SK-N-SH treated with all-trans-retinoic acid at 6 μM for 48 hours (cell line): ENCODE measurements at regions not wholly inside any gene's neighbourhood (a gene's known extent, or its start where the extent isn't known, plus 50 kb on each side); places are given as distances from the start of the nearest gene placed in this dataset.

Experiments used
- CSRNP3 ChIP-seq: fragments of 250-450 bp; sonication (Bioruptor Pico); IDR thresholded peaks from 2 replicates; pipeline ENCODE4 v1.5.1; 2021; ENCODE audit warnings: mild to moderate bottlenecking, moderate library complexity
- ISL1 ChIP-seq: fragments of 250-450 bp; sonication (Bioruptor Pico); IDR thresholded peaks from 2 replicates; pipeline ENCODE4 v2.1.2; 2022; ENCODE audit warnings: mild to moderate bottlenecking, moderate library complexity
- PATZ1 ChIP-seq: fragments of 250-450 bp; sonication (Bioruptor Pico); IDR thresholded peaks from 2 replicates; pipeline ENCODE4 v1.8.0; 2020; ENCODE audit warnings: mild to moderate bottlenecking, moderate library complexity, borderline replicate concordance
- PPARA ChIP-seq: fragments of 250-450 bp; sonication (Bioruptor Pico); IDR thresholded peaks from 2 replicates; pipeline ENCODE4 v1.5.0; 2020; ENCODE audit warnings: mild to moderate bottlenecking, borderline replicate concordance
- RARB ChIP-seq: fragments of 250-450 bp; sonication (Bioruptor Pico); IDR thresholded peaks from 2 replicates; pipeline ENCODE4 v1.8.0; 2021; ENCODE audit warnings: mild to moderate bottlenecking, moderate library complexity
- TCF4 ChIP-seq: fragments of 250-450 bp; sonication (Bioruptor Pico); IDR thresholded peaks from 2 replicates; pipeline ENCODE4 v1.8.0; 2021; ENCODE audit warnings: mild to moderate bottlenecking, moderate library complexity, borderline replicate concordance
- TOX ChIP-seq: fragments of 250-450 bp; sonication (Bioruptor Pico); IDR thresholded peaks from 2 replicates; pipeline ENCODE4 v1.8.0; 2021; ENCODE audit warnings: mild to moderate bottlenecking, moderate library complexity, borderline replicate concordance
- ZC3H10 ChIP-seq: fragments of 250-450 bp; sonication (Bioruptor Pico); IDR thresholded peaks from 2 replicates; pipeline ENCODE4 v1.5.1; 2021; ENCODE audit warnings: mild to moderate bottlenecking, moderate library complexity
- ZFP3 ChIP-seq: fragments of 250-450 bp; sonication (Bioruptor Pico); IDR thresholded peaks from 2 replicates; pipeline ENCODE4 v1.5.0; 2020; ENCODE audit warnings: mild to moderate bottlenecking, moderate library complexity

- no peak for TF ChIP-seq ZFP3 (CRISPR knock-in tag)
- no peak for TF ChIP-seq ZC3H10 (CRISPR knock-in tag)
- no peak for TF ChIP-seq PPARA (CRISPR knock-in tag)
- no peak for TF ChIP-seq RARB (CRISPR knock-in tag)
- no peak for TF ChIP-seq PATZ1 (CRISPR knock-in tag)
- no peak for TF ChIP-seq TCF4
- TF ChIP-seq CSRNP3, result no peak
- no peak for TF ChIP-seq TOX
- no peak for TF ChIP-seq ISL1 (CRISPR knock-in tag)
Observed at GRCh38 chr2:163414121-163414520, 321.7 kb downstream of the FIGN start.
